ENCODE measurements at regions not wholly inside any gene's neighbourhood (a gene's known extent, or its start where the extent isn't known, plus 50 kb on each side); places are given as distances from the start of the nearest gene placed in this dataset.

- TF ChIP-seq CTCF (IDR thresholded peaks at IDR 0.05; ENCODE audit: insufficient read depth, low read length) (no peak), POLR2AphosphoS5 (IDR thresholded peaks at IDR 0.05; ENCODE audit: low read depth) (no peak), SPI1 (IDR thresholded peaks at IDR 0.05; ENCODE audit: borderline replicate concordance, low read depth) (no peak), REST (IDR thresholded peaks at IDR 0.05; ENCODE audit: insufficient replicate concordance, low read depth) (no peak), GABPA (IDR thresholded peaks at IDR 0.05; ENCODE audit: low read depth) (no peak)
These were observed 900.2 kb upstream of the ACVR2A start for GRCh38 chr2:146944601-146945000.

Data from HL-60 (cell line).